ENCODE measurements at regions not wholly inside any gene's neighbourhood (a gene's known extent, or its start where the extent isn't known, plus 50 kb on each side); places are given as distances from the start of the nearest gene placed in this dataset.

- Histone ChIP-seq H3K27me3 (replicated peaks in 2 of 5; ENCODE audit: control insufficient read depth in 4 of 5, insufficient read depth in 5 of 5, low read length in 4 of 5) (peaks cover 0 to 3% (median 0%) of the 10 kb centered on the region in 5 experiments), H3K36me3 (ENCODE audit: control insufficient read depth in 4 of 4, insufficient read depth in 4 of 4, low read length in 3 of 4) (no peaks in the 10 kb centered on the region), H3K4me3 (ENCODE audit: control insufficient read depth in 1 of 7, extremely low read depth in 1 of 7, insufficient read depth in 4 of 7, low read depth in 2 of 7, low read length in 6 of 7) (no peak overlapping the region), H3K9me3 (ENCODE audit: control extremely low read depth in 1 of 5, control insufficient read depth in 4 of 5, insufficient read depth in 2 of 5, low read depth in 1 of 5, low read length in 4 of 5) (peaks cover 0 to 2% (median 0%) of the 10 kb centered on the region in 5 experiments), H3K4me1 (ENCODE audit: control extremely low read depth in 1 of 4, control insufficient read depth in 4 of 4, insufficient read depth in 4 of 4, low read length in 3 of 4) (no peaks in the 10 kb centered on the region), H3K27ac (ENCODE audit: insufficient read depth in 1 of 2, low read depth in 1 of 2, low read length in 2 of 2, poor library complexity in 1 of 2, severe bottlenecking in 2 of 2) (no peak overlapping the region)
- no peak for DNase-seq
- POLR2A ChIA-PET: no interaction called here
- 100% methylated on average over 1 of the region's 2 CpGs for WGBS (ENCODE audit: insufficient coverage)
- CTCF ChIA-PET: no interaction called here
These were observed 228.8 kb downstream of the TGFB2 start for GRCh38 chr1:218573925-218574324.

GRCh38 chr1:218575079-218575478 is 229.9 kb downstream of the TGFB2 start:
- ChIA-PET POLR2A (no interaction called here), CTCF (no interaction called here)
- no peak overlapping the region for H3K27ac ChIP-seq (ENCODE audit: insufficient read depth in 1 of 2, low read depth in 1 of 2, low read length in 2 of 2, poor library complexity in 1 of 2, severe bottlenecking in 2 of 2)
- peaks cover 0 to 2% (median 0%) of the 10 kb centered on the region in 5 experiments for H3K9me3 ChIP-seq (ENCODE audit: control extremely low read depth in 1 of 5, control insufficient read depth in 4 of 5, insufficient read depth in 2 of 5, low read depth in 1 of 5, low read length in 4 of 5)
- H3K36me3 ChIP-seq (ENCODE audit: control insufficient read depth in 4 of 4, insufficient read depth in 4 of 4, low read length in 3 of 4): no peaks in the 10 kb centered on the region
- no peaks in the 10 kb centered on the region for H3K4me1 ChIP-seq (ENCODE audit: control extremely low read depth in 1 of 4, control insufficient read depth in 4 of 4, insufficient read depth in 4 of 4, low read length in 3 of 4)
- peaks cover 0 to 3% (median 0%) of the 10 kb centered on the region in 5 experiments for H3K27me3 ChIP-seq (replicated peaks in 2 of 5; ENCODE audit: control insufficient read depth in 4 of 5, insufficient read depth in 5 of 5, low read length in 4 of 5)
- DNase-seq: no peak
- WGBS (ENCODE audit: insufficient coverage): 75% methylated on average over 1 of the region's 1 CpG
- H3K4me3 ChIP-seq (ENCODE audit: control insufficient read depth in 1 of 7, extremely low read depth in 1 of 7, insufficient read depth in 4 of 7, low read depth in 2 of 7, low read length in 6 of 7): no peak overlapping the region

GRCh38 chr1:218575856-218576255 is 230.7 kb downstream of the TGFB2 start:
- Histone ChIP-seq H3K4me1 (ENCODE audit: control extremely low read depth in 1 of 4, control insufficient read depth in 4 of 4, insufficient read depth in 4 of 4, low read length in 3 of 4) (no peaks in the 10 kb centered on the region), H3K27me3 (replicated peaks in 2 of 5; ENCODE audit: control insufficient read depth in 4 of 5, insufficient read depth in 5 of 5, low read length in 4 of 5) (peaks cover 0 to 3% (median 0%) of the 10 kb centered on the region in 5 experiments), H3K9me3 (ENCODE audit: control extremely low read depth in 1 of 5, control insufficient read depth in 4 of 5, insufficient read depth in 2 of 5, low read depth in 1 of 5, low read length in 4 of 5) (peaks cover 0 to 2% (median 0%) of the 10 kb centered on the region in 5 experiments), H3K27ac (ENCODE audit: insufficient read depth in 1 of 2, low read depth in 1 of 2, low read length in 2 of 2, poor library complexity in 1 of 2, severe bottlenecking in 2 of 2) (no peak overlapping the region), H3K36me3 (ENCODE audit: control insufficient read depth in 4 of 4, insufficient read depth in 4 of 4, low read length in 3 of 4) (no peaks in the 10 kb centered on the region), H3K4me3 (ENCODE audit: control insufficient read depth in 1 of 7, extremely low read depth in 1 of 7, insufficient read depth in 4 of 7, low read depth in 2 of 7, low read length in 6 of 7) (no peak overlapping the region)
- ChIA-PET CTCF (no interaction called here), POLR2A (no interaction called here)
- DNase-seq: no peak
- WGBS (ENCODE audit: insufficient coverage): no CpG with 5 or more reads among the region's 1 CpG

GRCh38 chr1:218582646-218583045 is 237.5 kb downstream of the TGFB2 start:
- no peaks in the 10 kb centered on the region for H3K4me1 ChIP-seq (ENCODE audit: control extremely low read depth in 1 of 4, control insufficient read depth in 4 of 4, insufficient read depth in 4 of 4, low read length in 3 of 4)
- DNase-seq: no peak
- no peaks in the 10 kb centered on the region for H3K36me3 ChIP-seq (ENCODE audit: control insufficient read depth in 4 of 4, insufficient read depth in 4 of 4, low read length in 3 of 4)
- no peak overlapping the region for H3K27ac ChIP-seq (ENCODE audit: insufficient read depth in 1 of 2, low read depth in 1 of 2, low read length in 2 of 2, poor library complexity in 1 of 2, severe bottlenecking in 2 of 2)
- ChIA-PET POLR2A (no interaction called here), CTCF (no interaction called here)
- H3K27me3 ChIP-seq (replicated peaks in 2 of 5; ENCODE audit: control insufficient read depth in 4 of 5, insufficient read depth in 5 of 5, low read length in 4 of 5): peaks cover 0 to 3% (median 0%) of the 10 kb centered on the region in 5 experiments
- no peak overlapping the region for H3K4me3 ChIP-seq (ENCODE audit: control insufficient read depth in 1 of 7, extremely low read depth in 1 of 7, insufficient read depth in 4 of 7, low read depth in 2 of 7, low read length in 6 of 7)
- H3K9me3 ChIP-seq (ENCODE audit: control extremely low read depth in 1 of 5, control insufficient read depth in 4 of 5, insufficient read depth in 2 of 5, low read depth in 1 of 5, low read length in 4 of 5): no peaks in the 10 kb centered on the region

GRCh38 chr1:218584418-218585155 is 239.5 kb downstream of the TGFB2 start:
- CTCF ChIA-PET: no interaction called here
- H3K9me3 ChIP-seq (ENCODE audit: control extremely low read depth in 1 of 5, control insufficient read depth in 4 of 5, insufficient read depth in 2 of 5, low read depth in 1 of 5, low read length in 4 of 5): no peaks in the 10 kb centered on the region
- no peak for DNase-seq
- no peaks in the 10 kb centered on the region for H3K36me3 ChIP-seq (ENCODE audit: control insufficient read depth in 4 of 4, insufficient read depth in 4 of 4, low read length in 3 of 4)
- whole genome bisulfite sequencing (ENCODE audit: insufficient coverage): 100% methylated on average over 1 of the region's 3 CpGs
- H3K27me3 ChIP-seq (replicated peaks in 2 of 5; ENCODE audit: control insufficient read depth in 4 of 5, insufficient read depth in 5 of 5, low read length in 4 of 5): peaks cover 0 to 7% (median 0%) of the 10 kb centered on the region in 5 experiments
- no peaks in the 10 kb centered on the region for H3K4me1 ChIP-seq (ENCODE audit: control extremely low read depth in 1 of 4, control insufficient read depth in 4 of 4, insufficient read depth in 4 of 4, low read length in 3 of 4)
- H3K4me3 ChIP-seq (ENCODE audit: control insufficient read depth in 1 of 7, extremely low read depth in 1 of 7, insufficient read depth in 4 of 7, low read depth in 2 of 7, low read length in 6 of 7): no peak overlapping the region
- POLR2A ChIA-PET: no interaction called here
- H3K27ac ChIP-seq (ENCODE audit: insufficient read depth in 1 of 2, low read depth in 1 of 2, low read length in 2 of 2, poor library complexity in 1 of 2, severe bottlenecking in 2 of 2): no peak overlapping the region

- H3K36me3 ChIP-seq (ENCODE audit: control insufficient read depth in 4 of 4, insufficient read depth in 4 of 4, low read length in 3 of 4): no peaks in the 10 kb centered on the region
- no peak overlapping the region for H3K4me3 ChIP-seq (ENCODE audit: control insufficient read depth in 1 of 7, extremely low read depth in 1 of 7, insufficient read depth in 4 of 7, low read depth in 2 of 7, low read length in 6 of 7)
- no peaks in the 10 kb centered on the region for H3K9me3 ChIP-seq (ENCODE audit: control extremely low read depth in 1 of 5, control insufficient read depth in 4 of 5, insufficient read depth in 2 of 5, low read depth in 1 of 5, low read length in 4 of 5)
- H3K27me3 ChIP-seq (replicated peaks in 2 of 5; ENCODE audit: control insufficient read depth in 4 of 5, insufficient read depth in 5 of 5, low read length in 4 of 5): peaks cover 0 to 9% (median 0%) of the 10 kb centered on the region in 5 experiments
- CTCF ChIA-PET: no interaction called here
- DNase-seq: no peak
- WGBS (ENCODE audit: insufficient coverage): 69% methylated on average over 5 of the region's 10 CpGs
- POLR2A ChIA-PET: no interaction called here
- no peaks in the 10 kb centered on the region for H3K4me1 ChIP-seq (ENCODE audit: control extremely low read depth in 1 of 4, control insufficient read depth in 4 of 4, insufficient read depth in 4 of 4, low read length in 3 of 4)
- no peak overlapping the region for H3K27ac ChIP-seq (ENCODE audit: insufficient read depth in 1 of 2, low read depth in 1 of 2, low read length in 2 of 2, poor library complexity in 1 of 2, severe bottlenecking in 2 of 2)
These were observed 240.5 kb downstream of the TGFB2 start for GRCh38 chr1:218585511-218586184.

- H3K27ac ChIP-seq (ENCODE audit: insufficient read depth in 1 of 2, low read depth in 1 of 2, low read length in 2 of 2, poor library complexity in 1 of 2, severe bottlenecking in 2 of 2): no peak overlapping the region
- ChIA-PET POLR2A (no interaction called here), CTCF (no interaction called here)
- no peaks in the 10 kb centered on the region for H3K9me3 ChIP-seq (ENCODE audit: control extremely low read depth in 1 of 5, control insufficient read depth in 4 of 5, insufficient read depth in 2 of 5, low read depth in 1 of 5, low read length in 4 of 5)
- H3K36me3 ChIP-seq (ENCODE audit: control insufficient read depth in 4 of 4, insufficient read depth in 4 of 4, low read length in 3 of 4): no peaks in the 10 kb centered on the region
- H3K4me1 ChIP-seq (ENCODE audit: control extremely low read depth in 1 of 4, control insufficient read depth in 4 of 4, insufficient read depth in 4 of 4, low read length in 3 of 4): no peaks in the 10 kb centered on the region
- no peak overlapping the region for H3K4me3 ChIP-seq (ENCODE audit: control insufficient read depth in 1 of 7, extremely low read depth in 1 of 7, insufficient read depth in 4 of 7, low read depth in 2 of 7, low read length in 6 of 7)
- H3K27me3 ChIP-seq (replicated peaks in 2 of 5; ENCODE audit: control insufficient read depth in 4 of 5, insufficient read depth in 5 of 5, low read length in 4 of 5): peaks cover 0 to 9% (median 0%) of the 10 kb centered on the region in 5 experiments
- 80% methylated on average over 1 of the region's 2 CpGs for WGBS (ENCODE audit: insufficient coverage)
- no peak for DNase-seq
These were observed 242.8 kb downstream of the TGFB2 start for GRCh38 chr1:218587900-218588299.
